Suprapubic skin (tissue), 3 donors: ENCODE measurements at regions not wholly inside any gene's neighbourhood (a gene's known extent, or its start where the extent isn't known, plus 50 kb on each side); places are given as distances from the start of the nearest gene placed in this dataset.

ENCODE experiments used
- CTCF ChIP-seq, 2 donors: fragments of 200-600 bp in 1 of 2; fragments of 450-650 bp in 1 of 2; sonication (generic) in 1 of 2; IDR thresholded peaks; one replicate each; pipeline ENCODE4 v1.5.1; 2016 to 2019; ENCODE audit warnings: antibody characterized with exemption in 2 of 2, mild to moderate bottlenecking in 1 of 2, moderate library complexity in 1 of 2
- POLR2AphosphoS5 ChIP-seq, 3 donors: sonication (generic); formaldehyde crosslinking; IDR thresholded peaks; one replicate each; pipeline ENCODE4 v1.6.1; 2017; ENCODE audit warnings: antibody characterized with exemption in 3 of 3

DNA sequence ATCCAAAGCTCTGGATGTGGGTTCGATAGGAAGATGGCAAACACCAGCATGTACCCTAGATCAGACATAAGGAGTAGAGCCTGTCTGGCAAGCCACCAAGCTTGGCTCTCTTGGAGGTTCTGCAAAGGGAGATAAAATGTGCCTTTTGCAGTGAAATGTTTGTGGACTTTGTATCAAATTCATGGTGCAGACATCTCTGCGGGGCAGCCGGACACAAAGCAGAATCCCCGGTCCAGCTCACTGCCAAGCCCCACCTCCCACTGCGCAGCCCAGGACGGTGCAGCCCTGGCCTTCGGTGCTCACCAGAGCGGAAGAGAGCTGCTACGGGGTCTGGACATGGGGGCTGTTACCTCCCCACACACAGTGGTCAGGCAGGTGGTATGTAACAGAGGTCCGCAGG is 333.6 kb upstream of the JARID2 start:
- no peak for TF ChIP-seq CTCF (IDR thresholded peaks at IDR 0.05)
- TF ChIP-seq POLR2AphosphoS5 (IDR thresholded peaks at IDR 0.05) = no peak
